ENCODE measurements at regions not wholly inside any gene's neighbourhood (a gene's known extent, or its start where the extent isn't known, plus 50 kb on each side); places are given as distances from the start of the nearest gene placed in this dataset.

- no peak for DNase-seq (ENCODE audit: low spot score)
- no peak for TF ChIP-seq CTCF (IDR thresholded peaks at IDR 0.05)
- peak; percentile 59 for ATAC-seq (ENCODE audit: low FRiP score)
Observed at GRCh38 chr7:153524070-153524601, 528.1 kb upstream of the DPP6 start.

GRCh38 chr7:153529100-153529499 is 523.1 kb upstream of the DPP6 start:
- TF ChIP-seq CTCF (IDR thresholded peaks at IDR 0.05) = no peak
- ATAC-seq (ENCODE audit: low FRiP score) (no peak), DNase-seq (ENCODE audit: low spot score) (no peak)

- no peak for TF ChIP-seq CTCF (IDR thresholded peaks at IDR 0.05)
- DNase-seq (ENCODE audit: low spot score) (no peak), ATAC-seq (ENCODE audit: low FRiP score) (no peak)
Observed at GRCh38 chr7:153529651-153530165, 522.5 kb upstream of the DPP6 start.

GRCh38 chr7:153530441-153530840 is 521.8 kb upstream of the DPP6 start:
- ATAC-seq (ENCODE audit: low FRiP score) = no peak
- no peak for DNase-seq (ENCODE audit: low spot score)
- TF ChIP-seq CTCF (IDR thresholded peaks at IDR 0.05) = no peak

GRCh38 chr7:153532326-153532725 is 519.9 kb upstream of the DPP6 start:
- no peak for DNase-seq (ENCODE audit: low spot score)
- no peak for TF ChIP-seq CTCF (IDR thresholded peaks at IDR 0.05)
- ATAC-seq (ENCODE audit: low FRiP score) = no peak

GRCh38 chr7:153537271-153537670 is 514.9 kb upstream of the DPP6 start:
- no peak for TF ChIP-seq CTCF (IDR thresholded peaks at IDR 0.05)
- DNase-seq (ENCODE audit: low spot score) = no peak
- ATAC-seq (ENCODE audit: low FRiP score) = no peak

GRCh38 chr7:153541903-153542302 is 510.3 kb upstream of the DPP6 start:
- ATAC-seq (ENCODE audit: low FRiP score) (no peak), DNase-seq (ENCODE audit: low spot score) (no peak)
- no peak for TF ChIP-seq CTCF (IDR thresholded peaks at IDR 0.05)

All from omental fat pad (tissue), 3 donors.